ENCODE measurements at regions not wholly inside any gene's neighbourhood (a gene's known extent, or its start where the extent isn't known, plus 50 kb on each side); places are given as distances from the start of the nearest gene placed in this dataset.

- DNase-seq (ENCODE audit: low read depth), result no peak
Measured at GRCh38 chr10:64316833-64317232, 795.6 kb downstream of the REEP3 start.

GRCh38 chr10:64320448-64320847, 799.2 kb downstream of the REEP3 start:
- DNase-seq (ENCODE audit: low read depth), result no peak
- TF ChIP-seq CTCF (IDR thresholded peaks at IDR 0.05; ENCODE audit: insufficient read depth, low read depth, low read length, missing control alignments), result no peak
- H3K4me3 ChIP-seq (ENCODE audit: low read depth, low read length), result no peak overlapping the region

More at GRCh38 chr10:64316833-64317232, 795.6 kb downstream of the REEP3 start:
- H3K4me3 ChIP-seq (ENCODE audit: low read depth, low read length), result no peak overlapping the region
- no peak for TF ChIP-seq CTCF (IDR thresholded peaks at IDR 0.05; ENCODE audit: insufficient read depth, low read depth, low read length, missing control alignments)

GRCh38 chr10:64329510-64329909, 808.3 kb downstream of the REEP3 start:
- no peak for TF ChIP-seq CTCF (IDR thresholded peaks at IDR 0.05; ENCODE audit: insufficient read depth, low read depth, low read length, missing control alignments)
- no peak overlapping the region for H3K4me3 ChIP-seq (ENCODE audit: low read depth, low read length)
- DNase-seq (ENCODE audit: low read depth), result no peak

- no peak for DNase-seq (ENCODE audit: low read depth)
- no peak for TF ChIP-seq CTCF (IDR thresholded peaks at IDR 0.05; ENCODE audit: insufficient read depth, low read depth, low read length, missing control alignments)
Measured at GRCh38 chr10:64332551-64332950, 811.4 kb downstream of the REEP3 start.

GRCh38 chr10:64334084-64334483, 812.9 kb downstream of the REEP3 start:
- DNase-seq (ENCODE audit: low read depth), result no peak
- no peak for TF ChIP-seq CTCF (IDR thresholded peaks at IDR 0.05; ENCODE audit: insufficient read depth, low read depth, low read length, missing control alignments)
- no peak overlapping the region for H3K4me3 ChIP-seq (ENCODE audit: low read depth, low read length)

More at GRCh38 chr10:64332551-64332950, 811.4 kb downstream of the REEP3 start:
- H3K4me3 ChIP-seq (ENCODE audit: low read depth, low read length), result no peak overlapping the region

- no peak overlapping the region for H3K4me3 ChIP-seq (ENCODE audit: low read depth, low read length)
- no peak for DNase-seq (ENCODE audit: low read depth)
- no peak for TF ChIP-seq CTCF (IDR thresholded peaks at IDR 0.05; ENCODE audit: insufficient read depth, low read depth, low read length, missing control alignments)
Measured at GRCh38 chr10:64344211-64344610, 823.0 kb downstream of the REEP3 start.

GRCh38 chr10:64345856-64346255, 824.7 kb downstream of the REEP3 start:
- H3K4me3 ChIP-seq (ENCODE audit: low read depth, low read length), result no peak overlapping the region
- no peak for DNase-seq (ENCODE audit: low read depth)
- TF ChIP-seq CTCF (IDR thresholded peaks at IDR 0.05; ENCODE audit: insufficient read depth, low read depth, low read length, missing control alignments), result no peak
